ENCODE measurements at regions not wholly inside any gene's neighbourhood (a gene's known extent, or its start where the extent isn't known, plus 50 kb on each side); places are given as distances from the start of the nearest gene placed in this dataset.
A peak's percentile ranks its signal among the peaks of the same experiment; 100 is the strongest.

DNA sequence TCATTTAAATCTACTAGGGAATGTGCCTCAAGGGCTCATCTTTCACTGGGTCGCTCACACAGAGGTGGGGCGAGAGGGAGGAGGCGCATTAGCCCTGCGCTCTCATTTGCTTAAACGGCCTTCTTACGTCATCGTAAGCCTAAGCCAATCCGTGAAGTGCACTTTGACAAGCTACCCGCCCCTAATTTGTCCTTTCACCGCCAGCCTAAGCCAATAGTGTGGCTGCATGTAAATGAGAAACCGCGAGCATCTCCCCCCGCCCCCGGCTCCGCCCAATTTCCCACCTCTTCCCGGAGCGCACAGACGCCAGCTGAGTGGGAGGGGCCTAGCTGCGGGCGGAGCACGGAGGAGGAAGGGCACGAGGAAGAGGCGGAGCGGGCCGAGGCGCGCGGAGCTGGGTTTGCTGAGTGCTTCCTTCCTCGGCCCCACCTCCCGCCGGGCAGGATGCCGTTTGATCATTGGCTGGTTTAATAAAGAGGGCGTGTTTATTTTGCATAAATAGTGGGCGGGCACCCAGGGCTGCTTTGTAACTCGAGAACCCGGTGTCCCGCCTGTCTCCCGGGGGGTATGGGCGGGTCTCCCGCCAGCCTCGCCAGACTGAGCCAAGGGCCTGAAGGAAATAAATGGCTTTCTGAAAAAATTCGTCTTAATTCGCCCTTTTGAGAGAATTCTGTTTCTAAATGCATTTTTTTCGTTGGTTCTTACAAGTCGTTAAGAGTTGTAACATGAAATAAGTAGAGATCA lies 289.6 kb upstream of the NFE2L3 start:
- H3K27me3 ChIP-seq (replicated peaks; ENCODE audit: control insufficient read depth, insufficient read depth, low read length) = no peaks in the 10 kb centered on the region
- DNase-seq (ENCODE audit: extremely low read depth, insufficient read length) = peak; percentile 98
- TF ChIP-seq, protein P1, sequence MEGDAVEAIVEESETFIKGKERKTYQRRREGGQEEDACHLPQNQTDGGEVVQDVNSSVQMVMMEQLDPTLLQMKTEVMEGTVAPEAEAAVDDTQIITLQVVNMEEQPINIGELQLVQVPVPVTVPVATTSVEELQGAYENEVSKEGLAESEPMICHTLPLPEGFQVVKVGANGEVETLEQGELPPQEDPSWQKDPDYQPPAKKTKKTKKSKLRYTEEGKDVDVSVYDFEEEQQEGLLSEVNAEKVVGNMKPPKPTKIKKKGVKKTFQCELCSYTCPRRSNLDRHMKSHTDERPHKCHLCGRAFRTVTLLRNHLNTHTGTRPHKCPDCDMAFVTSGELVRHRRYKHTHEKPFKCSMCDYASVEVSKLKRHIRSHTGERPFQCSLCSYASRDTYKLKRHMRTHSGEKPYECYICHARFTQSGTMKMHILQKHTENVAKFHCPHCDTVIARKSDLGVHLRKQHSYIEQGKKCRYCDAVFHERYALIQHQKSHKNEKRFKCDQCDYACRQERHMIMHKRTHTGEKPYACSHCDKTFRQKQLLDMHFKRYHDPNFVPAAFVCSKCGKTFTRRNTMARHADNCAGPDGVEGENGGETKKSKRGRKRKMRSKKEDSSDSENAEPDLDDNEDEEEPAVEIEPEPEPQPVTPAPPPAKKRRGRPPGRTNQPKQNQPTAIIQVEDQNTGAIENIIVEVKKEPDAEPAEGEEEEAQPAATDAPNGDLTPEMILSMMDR (IDR thresholded peaks at IDR 0.05; ENCODE audit: insufficient read depth, low read length, poor library complexity, severe bottlenecking) = no peak
- H3K4me3 ChIP-seq (replicated peaks; ENCODE audit: low read depth, low read length) = peak overlapping the region; percentile 22
- no peaks in the 10 kb centered on the region for H3K36me3 ChIP-seq (ENCODE audit: control insufficient read depth, insufficient read depth, low read length)

DNA sequence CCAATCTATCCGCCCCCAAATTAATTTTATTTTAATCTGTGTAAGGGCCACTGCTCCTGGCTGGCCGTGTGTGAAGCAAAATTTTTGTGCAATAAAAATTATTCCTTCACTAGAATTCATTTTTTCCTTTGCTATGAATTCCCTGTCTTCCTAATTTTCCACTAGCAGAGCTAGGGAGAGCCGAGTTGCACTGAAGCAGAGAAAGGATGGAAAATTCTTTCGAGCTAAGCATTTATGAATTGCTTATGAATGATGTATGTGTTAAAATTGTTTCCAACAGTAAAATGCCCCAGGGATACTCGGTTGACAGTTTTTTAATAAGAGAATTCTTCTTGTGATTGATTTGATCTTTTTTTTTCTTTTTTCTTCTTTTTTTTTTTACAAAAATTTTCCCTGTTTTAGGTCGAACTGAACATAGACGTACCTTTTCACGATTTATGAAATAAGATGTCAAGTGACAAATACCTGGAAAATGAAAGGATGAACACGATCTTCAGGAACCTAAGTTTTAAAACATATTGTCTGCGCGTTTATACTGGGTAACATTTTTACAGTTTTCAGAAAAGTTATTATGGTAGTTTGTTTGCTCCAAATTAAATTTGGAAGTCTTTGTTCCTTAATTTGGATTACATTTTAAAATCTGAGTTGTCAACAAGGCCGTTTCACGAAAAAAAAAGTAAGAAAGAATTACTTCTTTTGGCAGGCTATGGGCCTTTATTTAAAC lies 288.8 kb upstream of the NFE2L3 start:
- TF ChIP-seq, protein P1 (IDR thresholded peaks at IDR 0.05; ENCODE audit: insufficient read depth, low read length, poor library complexity, severe bottlenecking) = no peak
- no peaks in the 10 kb centered on the region for H3K27me3 ChIP-seq (replicated peaks; ENCODE audit: control insufficient read depth, insufficient read depth, low read length)

DNA sequence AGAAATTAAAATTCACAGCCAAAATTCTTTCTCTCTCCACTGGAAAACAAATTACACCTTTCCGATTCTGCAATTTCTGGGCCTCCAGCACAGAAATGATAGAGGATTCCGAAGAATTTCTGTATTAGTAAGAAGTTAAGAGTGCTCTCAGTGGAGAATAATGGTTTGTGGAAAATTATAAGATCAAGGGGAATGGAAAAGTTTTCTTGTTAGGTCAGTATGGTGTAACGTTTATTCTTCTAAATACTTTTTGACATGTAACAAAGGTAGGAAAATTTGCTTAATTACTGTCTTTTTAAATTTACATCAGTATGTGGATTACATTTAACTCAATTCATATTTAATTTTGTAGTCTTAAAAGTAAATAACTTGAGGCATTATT lies 288.3 kb upstream of the NFE2L3 start:
- H3K4me3 ChIP-seq (replicated peaks; ENCODE audit: low read depth, low read length) = no peak overlapping the region
- DNase-seq (ENCODE audit: extremely low read depth, insufficient read length) = no peak
- TF ChIP-seq, protein P1 (IDR thresholded peaks at IDR 0.05; ENCODE audit: insufficient read depth, low read length, poor library complexity, severe bottlenecking) = no peak
- no peaks in the 10 kb centered on the region for H3K36me3 ChIP-seq (ENCODE audit: control insufficient read depth, insufficient read depth, low read length)
- no peaks in the 10 kb centered on the region for H3K27me3 ChIP-seq (replicated peaks; ENCODE audit: control insufficient read depth, insufficient read depth, low read length)

More for the DNA sequence above, 288.8 kb upstream of the NFE2L3 start:
- DNase-seq (ENCODE audit: extremely low read depth, insufficient read length) = no peak
- H3K4me3 ChIP-seq (replicated peaks; ENCODE audit: low read depth, low read length) = peak overlapping the region; percentile 22; the same call in 1 of the 2 replicates
- no peaks in the 10 kb centered on the region for H3K36me3 ChIP-seq (ENCODE audit: control insufficient read depth, insufficient read depth, low read length)

DNA sequence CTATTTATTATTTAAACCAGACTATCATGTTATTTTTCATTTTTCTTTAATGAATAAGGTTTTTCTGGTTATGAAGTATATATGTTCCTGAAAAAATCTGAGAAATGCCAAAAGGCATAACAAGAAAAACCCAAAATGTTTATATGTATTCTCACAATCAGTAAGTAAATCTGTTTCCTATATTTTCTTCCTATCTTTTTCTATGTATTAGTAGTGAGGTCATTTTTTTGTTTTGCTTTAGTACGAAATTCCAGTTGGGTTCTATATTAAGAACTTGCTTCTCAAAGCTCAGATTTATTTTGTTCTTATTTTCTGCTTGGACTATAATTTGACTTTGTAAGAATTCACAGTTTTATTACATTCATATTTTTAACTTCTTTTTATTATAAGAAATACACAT lies 287.5 kb upstream of the NFE2L3 start:
- H3K36me3 ChIP-seq (ENCODE audit: control insufficient read depth, insufficient read depth, low read length) = no peaks in the 10 kb centered on the region
- peaks cover 2% of the 10 kb centered on the region for H3K27me3 ChIP-seq (replicated peaks; ENCODE audit: control insufficient read depth, insufficient read depth, low read length)
- TF ChIP-seq, protein P1 (IDR thresholded peaks at IDR 0.05; ENCODE audit: insufficient read depth, low read length, poor library complexity, severe bottlenecking) = no peak
- no peak for DNase-seq (ENCODE audit: extremely low read depth, insufficient read length)
- no peak overlapping the region for H3K4me3 ChIP-seq (replicated peaks; ENCODE audit: low read depth, low read length)

DNA sequence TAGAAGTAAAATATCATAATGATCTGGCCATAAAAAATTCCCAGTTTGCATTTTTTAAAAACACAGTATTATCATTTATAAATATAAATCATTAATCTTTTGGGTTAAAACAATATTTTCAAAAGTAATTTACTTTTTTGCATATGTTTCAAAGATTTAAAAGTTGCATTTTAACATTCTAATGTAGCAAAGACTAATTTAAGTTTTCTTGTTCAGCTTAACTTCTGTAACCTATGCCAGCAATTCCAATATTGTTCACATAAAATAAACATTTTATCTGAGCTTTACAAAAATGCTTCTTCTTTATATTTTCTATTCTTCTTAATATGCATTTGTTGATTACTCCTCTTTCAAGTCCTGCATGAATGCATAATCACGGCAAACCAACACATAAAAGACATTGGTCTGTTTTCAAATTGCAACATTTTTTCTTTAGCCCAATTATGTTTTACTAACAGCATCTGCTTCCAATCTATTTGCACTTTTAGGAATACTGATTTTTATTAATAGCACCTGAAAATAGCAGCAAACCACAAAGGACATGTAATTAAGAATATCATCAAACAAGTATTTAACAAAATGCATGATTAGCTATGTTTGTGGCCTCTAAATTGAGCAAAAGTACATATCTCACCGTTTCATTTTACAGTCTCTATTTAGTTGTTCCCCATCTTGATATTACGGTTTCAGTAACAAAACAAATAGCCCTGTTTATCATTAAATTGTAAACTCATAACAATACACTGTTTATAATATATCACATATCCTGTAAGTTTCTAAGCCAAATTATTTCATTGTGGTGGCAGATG lies 286.9 kb upstream of the NFE2L3 start:
- Histone ChIP-seq H3K27me3 (replicated peaks; ENCODE audit: control insufficient read depth, insufficient read depth, low read length) (peaks cover 2% of the 10 kb centered on the region), H3K36me3 (ENCODE audit: control insufficient read depth, insufficient read depth, low read length) (no peaks in the 10 kb centered on the region), H3K4me3 (replicated peaks; ENCODE audit: low read depth, low read length) (no peak overlapping the region)
- no peak for DNase-seq (ENCODE audit: extremely low read depth, insufficient read length)
- TF ChIP-seq, protein P1 (IDR thresholded peaks at IDR 0.05; ENCODE audit: insufficient read depth, low read length, poor library complexity, severe bottlenecking) = no peak

Data from GM06990 (cell line).